Smooth muscle cell (in vitro differentiated cells): ENCODE measurements at regions not wholly inside any gene's neighbourhood (a gene's known extent, or its start where the extent isn't known, plus 50 kb on each side); places are given as distances from the start of the nearest gene placed in this dataset.

ENCODE experiments used
- DNase-seq: peaks from one replicate; lab custom pipeline; 2025; ENCODE audit not compliant: unreplicated experiment; lab: John Stamatoyannopoulos, UW
- H2AFZ ChIP-seq: fragments of 200-600 bp; sonication (generic); 2 replicates; pipeline ENCODE4 v1.6.0; 2016; ENCODE audit warnings: antibody characterized with exemption, low read depth, mild to moderate bottlenecking
- H3F3A ChIP-seq: fragments of 200-600 bp; sonication (generic); 2 replicates; pipeline ENCODE4 v1.6.0; 2017; ENCODE audit warnings: antibody characterized with exemption, low read depth
- H3K27ac ChIP-seq: fragments of 200-600 bp; sonication (generic); 2 replicates; pipeline ENCODE4 v1.5.1; 2016; ENCODE audit warnings: low read depth, mild to moderate bottlenecking
- H3K27me3 ChIP-seq: fragments of 200-600 bp; sonication (generic); 2 replicates; pipeline ENCODE4 v1.6.1; 2016; ENCODE audit warnings: low read depth, mild to moderate bottlenecking
- H3K36me3 ChIP-seq: fragments of 200-600 bp; sonication (generic); 2 replicates; pipeline ENCODE4 v1.5.1; 2016; ENCODE audit warnings: low read depth
- H3K4me1 ChIP-seq: fragments of 200-600 bp; sonication (generic); 2 replicates; pipeline ENCODE4 v1.5.1; 2016; ENCODE audit warnings: low read depth
- H3K4me2 ChIP-seq: fragments of 200-600 bp; sonication (generic); 2 replicates; pipeline ENCODE4 v1.6.0; 2016; ENCODE audit warnings: mild to moderate bottlenecking
- H3K4me3 ChIP-seq: fragments of 200-600 bp; sonication (generic); 2 replicates; pipeline ENCODE4 v1.5.1; 2016; ENCODE audit warnings: mild to moderate bottlenecking
- H3K79me2 ChIP-seq: fragments of 200-600 bp; sonication (generic); 2 replicates; pipeline ENCODE4 v1.6.0; 2016; ENCODE audit warnings: low read depth, mild to moderate bottlenecking
- H3K9ac ChIP-seq: fragments of 200-600 bp; sonication (generic); 2 replicates; pipeline ENCODE4 v1.6.0; 2016; ENCODE audit warnings: low read depth
- H3K9me3 ChIP-seq: fragments of 200-600 bp; sonication (generic); replicated peaks from 2 replicates; pipeline ENCODE4 v1.5.1; 2016; ENCODE audit warnings: low read depth
- H4K20me1 ChIP-seq: fragments of 200-600 bp; sonication (generic); 2 replicates; pipeline ENCODE4 v1.6.0; 2016; ENCODE audit warnings: low read depth
- WGBS: methylation state at CpG from one replicate; pipeline ENCODE4 v1.1.7; 2016; ENCODE audit warnings: low lambda C conversion rate; 5-methylcytosine and 5-hydroxymethylcytosine counted together
- TF ChIP-seq, protein P1 (sequence below): fragments of 200-600 bp; sonication (generic); IDR thresholded peaks from 2 replicates; pipeline ENCODE4 v1.5.1; 2017; ENCODE audit warnings: borderline replicate concordance, mild to moderate bottlenecking, antibody characterized with exemption; ENCODE audit not compliant: insufficient read depth, poor library complexity, severe bottlenecking

DNA sequence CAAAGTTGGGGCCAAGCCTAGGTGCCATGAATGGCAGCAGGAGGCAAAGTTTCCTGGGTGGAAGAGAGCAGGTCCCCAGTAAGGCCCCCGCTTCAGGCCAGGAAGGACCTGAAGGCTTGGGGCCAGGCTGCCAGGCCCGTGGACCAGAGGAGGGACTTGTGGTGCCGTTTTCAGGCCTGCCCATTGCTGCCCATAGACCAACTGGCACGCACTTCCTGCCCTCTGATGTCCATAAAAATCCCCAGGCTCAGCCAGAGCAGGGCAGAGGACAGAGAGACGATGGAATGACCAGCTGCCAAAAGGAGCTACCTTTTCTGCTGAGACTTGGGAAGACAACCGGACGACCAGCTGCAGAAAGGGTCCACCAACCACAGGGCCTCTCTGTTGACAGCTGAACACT lies 1205.5 kb downstream of the ARAP2 start:
- Histone ChIP-seq H3K9ac (no peak overlapping the region), H3K4me2 (no peak overlapping the region), H3K27ac (no peak overlapping the region), H4K20me1 (no peaks in the 10 kb centered on the region), H3K4me1 (no peaks in the 10 kb centered on the region), H3K36me3 (no peaks in the 10 kb centered on the region), H3F3A (no peaks in the 10 kb centered on the region), H3K9me3 (no peaks in the 10 kb centered on the region), H3K27me3 (no peaks in the 10 kb centered on the region), H3K4me3 (no peak overlapping the region), H2AFZ (no peak overlapping the region), H3K79me2 (no peaks in the 10 kb centered on the region)
- TF ChIP-seq, protein P1, sequence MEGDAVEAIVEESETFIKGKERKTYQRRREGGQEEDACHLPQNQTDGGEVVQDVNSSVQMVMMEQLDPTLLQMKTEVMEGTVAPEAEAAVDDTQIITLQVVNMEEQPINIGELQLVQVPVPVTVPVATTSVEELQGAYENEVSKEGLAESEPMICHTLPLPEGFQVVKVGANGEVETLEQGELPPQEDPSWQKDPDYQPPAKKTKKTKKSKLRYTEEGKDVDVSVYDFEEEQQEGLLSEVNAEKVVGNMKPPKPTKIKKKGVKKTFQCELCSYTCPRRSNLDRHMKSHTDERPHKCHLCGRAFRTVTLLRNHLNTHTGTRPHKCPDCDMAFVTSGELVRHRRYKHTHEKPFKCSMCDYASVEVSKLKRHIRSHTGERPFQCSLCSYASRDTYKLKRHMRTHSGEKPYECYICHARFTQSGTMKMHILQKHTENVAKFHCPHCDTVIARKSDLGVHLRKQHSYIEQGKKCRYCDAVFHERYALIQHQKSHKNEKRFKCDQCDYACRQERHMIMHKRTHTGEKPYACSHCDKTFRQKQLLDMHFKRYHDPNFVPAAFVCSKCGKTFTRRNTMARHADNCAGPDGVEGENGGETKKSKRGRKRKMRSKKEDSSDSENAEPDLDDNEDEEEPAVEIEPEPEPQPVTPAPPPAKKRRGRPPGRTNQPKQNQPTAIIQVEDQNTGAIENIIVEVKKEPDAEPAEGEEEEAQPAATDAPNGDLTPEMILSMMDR, result no peak
- 91% methylated on average over 7 of the region's 7 CpGs for WGBS
- DNase-seq, result no peak

DNA sequence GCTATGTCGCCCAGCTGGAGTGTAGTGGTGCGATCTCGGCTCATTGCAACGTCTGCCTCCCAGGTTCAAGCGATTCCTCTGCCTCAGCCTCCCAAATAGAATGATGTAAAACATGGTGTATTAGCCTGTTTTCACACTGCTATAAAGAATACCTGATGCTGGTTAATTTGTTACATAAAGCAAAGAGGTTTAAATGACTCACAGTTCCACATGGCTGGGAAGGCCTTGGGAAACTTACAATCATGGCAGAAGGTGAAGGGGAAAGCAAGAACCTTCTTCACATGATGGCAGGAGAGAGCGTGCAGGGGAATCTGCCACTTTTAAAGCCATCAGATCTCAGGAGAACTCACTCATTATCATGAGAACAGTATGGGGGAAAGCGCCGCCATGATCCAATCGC lies 1191.8 kb downstream of the ARAP2 start:
- Histone ChIP-seq H3K4me2 (no peak overlapping the region), H3F3A (no peaks in the 10 kb centered on the region), H3K79me2 (no peaks in the 10 kb centered on the region), H3K27me3 (no peaks in the 10 kb centered on the region), H3K27ac (no peak overlapping the region), H2AFZ (no peak overlapping the region), H3K4me1 (no peaks in the 10 kb centered on the region), H3K4me3 (no peak overlapping the region), H3K36me3 (no peaks in the 10 kb centered on the region), H3K9ac (no peak overlapping the region), H4K20me1 (no peaks in the 10 kb centered on the region), H3K9me3 (no peaks in the 10 kb centered on the region)
- TF ChIP-seq, protein P1, result no peak
- WGBS, result 96% methylated on average over 9 of the region's 9 CpGs
- DNase-seq, result no peak

DNA sequence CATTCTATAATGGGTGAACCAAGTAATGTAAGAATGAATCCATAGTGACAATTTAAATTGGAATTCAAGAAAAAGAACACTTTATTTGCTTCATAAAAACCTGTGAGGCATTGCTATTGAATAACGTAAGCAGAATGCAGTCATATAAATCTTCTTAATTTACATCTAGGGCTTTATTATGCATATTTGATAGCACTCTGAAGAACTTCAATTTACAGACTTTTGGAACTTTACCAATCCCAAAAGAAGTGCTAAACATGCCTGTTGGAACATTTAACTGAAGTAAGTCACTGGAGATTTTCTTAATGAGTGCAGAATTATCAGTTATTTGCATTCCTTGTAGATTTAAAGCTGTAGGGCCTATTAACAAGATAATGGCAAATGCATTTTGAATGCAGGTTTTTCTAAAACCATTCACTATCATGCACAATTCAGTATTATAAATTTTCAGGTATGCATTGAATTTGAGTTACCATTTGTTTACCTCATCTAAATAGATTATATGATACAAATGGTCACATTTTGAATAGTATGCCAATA lies 1181.2 kb downstream of the ARAP2 start:
- no peaks in the 10 kb centered on the region for H3F3A ChIP-seq
- H3K27me3 ChIP-seq, result no peaks in the 10 kb centered on the region
- TF ChIP-seq, protein P1, result no peak
- no peak overlapping the region for H2AFZ ChIP-seq
- no peak for DNase-seq
- H3K4me1 ChIP-seq, result no peaks in the 10 kb centered on the region
- 87% methylated on average over 1 of the region's 1 CpG for whole genome bisulfite sequencing
- H3K36me3 ChIP-seq, result no peaks in the 10 kb centered on the region
- no peak overlapping the region for H3K27ac ChIP-seq
- H3K9ac ChIP-seq, result no peak overlapping the region
- no peaks in the 10 kb centered on the region for H3K9me3 ChIP-seq
- H3K79me2 ChIP-seq, result no peaks in the 10 kb centered on the region
- H4K20me1 ChIP-seq, result no peaks in the 10 kb centered on the region
- H3K4me3 ChIP-seq, result no peak overlapping the region
- no peak overlapping the region for H3K4me2 ChIP-seq

DNA sequence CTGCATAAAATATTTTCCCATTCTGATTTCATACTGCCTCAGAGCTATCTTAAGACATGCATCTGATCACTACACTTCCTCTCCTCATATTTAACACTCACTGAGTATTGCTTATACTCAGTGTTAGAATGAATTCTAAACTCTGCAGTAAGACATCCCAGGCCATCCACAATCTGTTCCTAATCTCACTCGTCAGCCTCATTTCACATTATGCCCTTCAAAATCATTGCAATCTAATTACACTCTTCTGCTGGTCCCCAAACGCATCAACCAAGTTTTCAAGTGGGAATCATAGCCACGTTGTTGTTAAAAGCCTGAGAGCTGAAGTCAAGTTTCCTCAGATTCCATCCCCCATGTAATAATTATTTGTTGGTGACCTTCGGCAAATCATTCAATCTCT lies 1177.9 kb downstream of the ARAP2 start:
- no peak overlapping the region for H3K27ac ChIP-seq
- no peak for DNase-seq
- H3K36me3 ChIP-seq, result no peaks in the 10 kb centered on the region
- H3K9me3 ChIP-seq, result no peaks in the 10 kb centered on the region
- no peak overlapping the region for H3K9ac ChIP-seq
- no peak overlapping the region for H3K4me2 ChIP-seq
- H3K4me3 ChIP-seq, result no peak overlapping the region
- H2AFZ ChIP-seq, result no peak overlapping the region
- TF ChIP-seq, protein P1, result no peak
- no peaks in the 10 kb centered on the region for H3K27me3 ChIP-seq
- WGBS, result 64% methylated on average over 4 of the region's 4 CpGs
- H3K4me1 ChIP-seq, result no peaks in the 10 kb centered on the region
- no peaks in the 10 kb centered on the region for H3F3A ChIP-seq
- no peaks in the 10 kb centered on the region for H3K79me2 ChIP-seq
- H4K20me1 ChIP-seq, result no peaks in the 10 kb centered on the region
